Ammon's horn (tissue), 1 donor: ENCODE measurements at regions not wholly inside any gene's neighbourhood (a gene's known extent, or its start where the extent isn't known, plus 50 kb on each side); places are given as distances from the start of the nearest gene placed in this dataset.
"Not testable (repeated sequence)": the region's sequence is repeated elsewhere in the genome, so short reads cannot be mapped to it uniquely, and the experiment has no call there.

Experiments
- DNase-seq: peaks from one replicate; pipeline ENCODE4 v3.0.0-alpha.2; 2016; ENCODE audit warnings: low spot score

- not testable (repeated sequence) for DNase-seq
These were observed 54.1 kb upstream of the NBPF9 start for GRCh38 chr1:149157409-149157808.

GRCh38 chr1:149158308-149158707 lies 55.0 kb upstream of the NBPF9 start:
- not testable (repeated sequence) for DNase-seq

GRCh38 chr1:149163063-149163444 lies 59.7 kb upstream of the NBPF9 start:
- DNase-seq, result not testable (repeated sequence)

GRCh38 chr1:149174765-149175164 lies 71.4 kb upstream of the NBPF9 start:
- not testable (repeated sequence) for DNase-seq

GRCh38 chr1:149175812-149176211 lies 72.5 kb upstream of the NBPF9 start:
- DNase-seq, result not testable (repeated sequence)

- DNase-seq, result peak; percentile 10
These were observed 73.3 kb upstream of the NBPF9 start for GRCh38 chr1:149176453-149177316.

GRCh38 chr1:149190742-149191141 lies 87.4 kb upstream of the NBPF9 start:
- not testable (repeated sequence) for DNase-seq

GRCh38 chr1:149196651-149197050 lies 93.3 kb upstream of the NBPF9 start:
- DNase-seq, result not testable (repeated sequence)

- DNase-seq, result not testable (repeated sequence)
These were observed 97.2 kb upstream of the NBPF9 start for GRCh38 chr1:149200567-149200966.

- DNase-seq, result not testable (repeated sequence)
These were observed 98.9 kb upstream of the NBPF9 start for GRCh38 chr1:149202283-149202682.

- not testable (repeated sequence) for DNase-seq
These were observed 101.0 kb upstream of the NBPF9 start for GRCh38 chr1:149204396-149204795.

GRCh38 chr1:149208836-149209235 lies 105.5 kb upstream of the NBPF9 start:
- not testable (repeated sequence) for DNase-seq

GRCh38 chr1:149211757-149212420 lies 108.5 kb upstream of the NBPF9 start:
- not testable (repeated sequence) for DNase-seq

GRCh38 chr1:149212946-149213345 lies 109.6 kb upstream of the NBPF9 start:
- not testable (repeated sequence) for DNase-seq

GRCh38 chr1:149213673-149214072 lies 110.3 kb upstream of the NBPF9 start:
- not testable (repeated sequence) for DNase-seq

GRCh38 chr1:149218080-149218988 lies 115.0 kb upstream of the NBPF9 start:
- DNase-seq, result not testable (repeated sequence)

GRCh38 chr1:149219539-149219938 lies 116.2 kb upstream of the NBPF9 start:
- not testable (repeated sequence) for DNase-seq

GRCh38 chr1:149220463-149221074 lies 117.2 kb upstream of the NBPF9 start:
- not testable (repeated sequence) for DNase-seq

GRCh38 chr1:149227933-149228665 lies 124.7 kb upstream of the NBPF9 start:
- DNase-seq, result not testable (repeated sequence)

GRCh38 chr1:149228672-149229585 lies 125.6 kb upstream of the NBPF9 start:
- DNase-seq, result not testable (repeated sequence)
